HEK293 (cell line): ENCODE measurements at regions not wholly inside any gene's neighbourhood (a gene's known extent, or its start where the extent isn't known, plus 50 kb on each side); places are given as distances from the start of the nearest gene placed in this dataset.

Source experiments
- SCRT2 ChIP-seq: fragments of 450-650 bp; formaldehyde crosslinking; IDR thresholded peaks from 2 replicates; pipeline ENCODE4 v1.5.1; 2016; ENCODE audit warnings: missing biosample characterization, missing genetic modification characterization
- ZNF140 ChIP-seq: fragments of 450-650 bp; formaldehyde crosslinking; IDR thresholded peaks from 2 replicates; pipeline ENCODE4 v1.5.1; 2016; ENCODE audit warnings: missing biosample characterization, missing genetic modification characterization
- ZNF16 ChIP-seq: fragments of 450-650 bp; formaldehyde crosslinking; IDR thresholded peaks from 2 replicates; pipeline ENCODE4 v1.5.1; 2016; ENCODE audit warnings: low read depth, missing biosample characterization, missing genetic modification characterization
- ZNF174 ChIP-seq: fragments of 450-650 bp; formaldehyde crosslinking; IDR thresholded peaks from 2 replicates; pipeline ENCODE4 v1.5.0; 2017; ENCODE audit warnings: missing biosample characterization, mild to moderate bottlenecking, missing genetic modification characterization
- ZNF184 ChIP-seq: fragments of 450-650 bp; IDR thresholded peaks from 2 replicates; pipeline ENCODE4 v1.5.1; 2018; ENCODE audit warnings: missing biosample characterization, mild to moderate bottlenecking, missing genetic modification characterization
- ZNF221 ChIP-seq: fragments of 450-650 bp; formaldehyde crosslinking; IDR thresholded peaks from 2 replicates; pipeline ENCODE4 v1.5.1; 2017; ENCODE audit warnings: missing biosample characterization, missing genetic modification characterization, borderline replicate concordance
- ZNF248 ChIP-seq: fragments of 450-650 bp; formaldehyde crosslinking; IDR thresholded peaks from 2 replicates; pipeline ENCODE4 v1.5.1; 2017; ENCODE audit warnings: missing biosample characterization, missing genetic modification characterization
- ZNF274 ChIP-seq, 2 experiments: fragments of 200-500 bp in 1 of 2; fragments of 450-650 bp in 1 of 2; sonication (Bioruptor generic) in 1 of 2; formaldehyde crosslinking in 1 of 2; IDR thresholded peaks; 2 replicates each; pipeline versions ENCODE4 v1.5.1 to v1.6.1; 2014 to 2016; ENCODE audit warnings: borderline replicate concordance in 1 of 2, inconsistent platforms in 1 of 2, low read length in 1 of 2, missing biosample characterization in 1 of 2, missing genetic modification characterization in 1 of 2
- ZNF292 ChIP-seq: fragments of 450-650 bp; formaldehyde crosslinking; IDR thresholded peaks from 2 replicates; pipeline ENCODE4 v1.5.1; 2016; ENCODE audit warnings: low read depth, missing biosample characterization, missing genetic modification characterization, borderline replicate concordance
- ZNF350 ChIP-seq: fragments of 450-650 bp; formaldehyde crosslinking; IDR thresholded peaks from 2 replicates; pipeline ENCODE4 v1.5.0; 2017; ENCODE audit warnings: missing biosample characterization, mild to moderate bottlenecking, missing genetic modification characterization
- ZNF555 ChIP-seq: fragments of 450-650 bp; formaldehyde crosslinking; conservative IDR thresholded peaks from 2 replicates; pipeline ENCODE4 v1.5.1; 2017; ENCODE audit warnings: missing biosample characterization, mild to moderate bottlenecking, missing genetic modification characterization, inconsistent platforms
- ZNF585B ChIP-seq: fragments of 450-650 bp; formaldehyde crosslinking; IDR thresholded peaks from 2 replicates; pipeline ENCODE4 v1.5.1; 2016; ENCODE audit warnings: missing biosample characterization, missing genetic modification characterization
- ZNF654 ChIP-seq: fragments of 450-650 bp; formaldehyde crosslinking; IDR thresholded peaks from 2 replicates; pipeline ENCODE4 v1.5.1; 2016; ENCODE audit warnings: low read depth, missing biosample characterization, missing genetic modification characterization
- ZNF658 ChIP-seq: fragments of 450-650 bp; formaldehyde crosslinking; IDR thresholded peaks from 2 replicates; pipeline ENCODE4; 2016; ENCODE audit warnings: missing biosample characterization, missing genetic modification characterization
- ZNF677 ChIP-seq: fragments of 450-650 bp; IDR thresholded peaks from 2 replicates; pipeline ENCODE4 v1.5.0; 2018; ENCODE audit warnings: missing biosample characterization, mild to moderate bottlenecking, missing genetic modification characterization, moderate library complexity
- ZNF747 ChIP-seq: fragments of 450-650 bp; formaldehyde crosslinking; IDR thresholded peaks from 2 replicates; pipeline ENCODE4 v1.5.1; 2016; ENCODE audit warnings: missing biosample characterization, missing genetic modification characterization
- ZNF843 ChIP-seq: fragments of 450-650 bp; formaldehyde crosslinking; IDR thresholded peaks from 2 replicates; pipeline ENCODE4 v1.5.1; 2016; ENCODE audit warnings: missing biosample characterization, missing genetic modification characterization
- TF ChIP-seq, protein P1 (sequence below): fragments of 450-650 bp; formaldehyde crosslinking; IDR thresholded peaks from 2 replicates; pipeline ENCODE4 v1.5.1; 2016; ENCODE audit warnings: missing biosample characterization, missing genetic modification characterization
- TF ChIP-seq, protein P2 (sequence below): fragments of 450-650 bp; formaldehyde crosslinking; IDR thresholded peaks from 2 replicates; pipeline ENCODE4 v1.5.1; 2016; ENCODE audit warnings: missing biosample characterization, missing genetic modification characterization
- TF ChIP-seq, protein P3 (sequence below): fragments of 450-650 bp; formaldehyde crosslinking; IDR thresholded peaks from 2 replicates; pipeline ENCODE4 v1.5.1; 2016; ENCODE audit warnings: missing biosample characterization, missing genetic modification characterization
- TF ChIP-seq, protein P4 (sequence below): fragments of 450-650 bp; formaldehyde crosslinking; IDR thresholded peaks from 2 replicates; pipeline ENCODE4 v1.5.1; 2016; ENCODE audit warnings: missing biosample characterization, missing genetic modification characterization, low read depth
- TF ChIP-seq, protein P5 (sequence below): fragments of 450-650 bp; formaldehyde crosslinking; IDR thresholded peaks from 2 replicates; pipeline ENCODE4 v1.5.1; 2016; ENCODE audit warnings: missing biosample characterization, missing genetic modification characterization
- TF ChIP-seq, protein P6 (sequence below): fragments of 450-650 bp; formaldehyde crosslinking; IDR thresholded peaks from 2 replicates; pipeline ENCODE4 v1.5.1; 2016; ENCODE audit warnings: missing biosample characterization, missing genetic modification characterization
- TF ChIP-seq, protein P7 (sequence below): fragments of 450-650 bp; formaldehyde crosslinking; IDR thresholded peaks from 2 replicates; pipeline ENCODE4; 2016; ENCODE audit warnings: missing biosample characterization, missing genetic modification characterization
- TF ChIP-seq, protein P8 (sequence below): fragments of 450-650 bp; formaldehyde crosslinking; IDR thresholded peaks from 2 replicates; pipeline ENCODE4 v1.5.1; 2017; ENCODE audit warnings: missing biosample characterization, missing genetic modification characterization

DNA sequence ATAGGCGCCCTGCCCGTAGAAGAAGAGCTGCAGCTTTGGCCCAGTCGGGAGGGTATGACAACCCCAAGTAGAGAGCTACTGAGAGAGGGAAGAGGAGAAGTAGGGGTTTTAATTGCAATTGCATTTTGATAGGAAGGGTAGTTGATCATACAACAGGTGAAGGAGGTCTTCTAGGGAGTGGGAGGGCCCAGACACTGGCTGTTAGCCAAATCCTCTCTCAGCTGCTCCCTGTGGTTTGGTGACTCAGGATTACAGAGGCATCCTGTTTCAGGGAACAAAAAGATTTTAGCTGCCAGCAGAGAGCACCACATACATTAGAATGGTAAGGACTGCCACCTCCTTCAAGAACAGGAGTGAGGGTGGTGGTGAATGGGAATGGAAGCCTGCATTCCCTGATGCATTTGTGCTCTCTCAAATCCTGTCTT, 408.9 kb upstream of the THBS1 start (continued):
- TF ChIP-seq, protein P1, sequence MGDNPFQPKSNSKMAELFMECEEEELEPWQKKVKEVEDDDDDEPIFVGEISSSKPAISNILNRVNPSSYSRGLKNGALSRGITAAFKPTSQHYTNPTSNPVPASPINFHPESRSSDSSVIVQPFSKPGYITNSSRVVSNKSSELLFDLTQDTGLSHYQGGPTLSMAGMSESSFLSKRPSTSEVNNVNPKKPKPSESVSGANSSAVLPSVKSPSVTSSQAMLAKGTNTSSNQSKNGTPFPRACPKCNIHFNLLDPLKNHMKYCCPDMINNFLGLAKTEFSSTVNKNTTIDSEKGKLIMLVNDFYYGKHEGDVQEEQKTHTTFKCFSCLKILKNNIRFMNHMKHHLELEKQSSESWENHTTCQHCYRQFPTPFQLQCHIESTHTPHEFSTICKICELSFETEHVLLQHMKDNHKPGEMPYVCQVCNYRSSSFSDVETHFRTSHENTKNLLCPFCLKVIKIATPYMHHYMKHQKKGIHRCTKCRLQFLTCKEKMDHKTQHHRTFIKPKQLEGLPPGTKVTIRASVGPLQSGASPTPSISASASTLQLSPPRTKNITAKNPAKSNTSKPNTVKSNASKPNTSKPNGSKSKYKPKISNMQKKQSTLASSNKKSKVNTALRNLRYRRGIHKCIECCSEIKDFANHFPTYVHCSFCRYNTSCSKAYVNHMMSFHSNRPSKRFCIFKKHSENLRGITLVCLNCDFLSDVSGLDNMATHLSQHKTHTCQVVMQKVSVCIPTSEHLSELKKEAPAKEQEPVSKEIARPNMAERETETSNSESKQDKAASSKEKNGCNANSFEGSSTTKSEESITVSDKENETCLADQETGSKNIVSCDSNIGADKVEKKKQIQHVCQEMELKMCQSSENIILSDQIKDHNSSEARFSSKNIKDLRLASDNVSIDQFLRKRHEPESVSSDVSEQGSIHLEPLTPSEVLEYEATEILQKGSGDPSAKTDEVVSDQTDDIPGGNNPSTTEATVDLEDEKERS (tag by site-specific recombination), result no peak
- TF ChIP-seq ZNF184 (tag by site-specific recombination) (0 out of 2 replicates have a peak, but pooled peaks have one; percentile 27), ZNF677 (tag by site-specific recombination) (no peak), ZNF658 (tag by site-specific recombination) (no peak), ZNF350 (tag by site-specific recombination) (no peak), ZNF248 (no peak), ZNF16 (tag by site-specific recombination) (no peak), ZNF585B (tag by site-specific recombination) (no peak), ZNF654 (tag by site-specific recombination) (peak; percentile 81), SCRT2 (tag by site-specific recombination) (peak; percentile 91), ZNF174 (tag by site-specific recombination) (no peak), ZNF555 (tag by site-specific recombination) (no peak), ZNF274 (IDR thresholded peaks at IDR 0.05; ENCODE audit: low read length) (no peak), ZNF274 (tag by site-specific recombination; IDR thresholded peaks at IDR 0.05; ENCODE audit: borderline replicate concordance) (no peak), ZNF221 (tag by site-specific recombination) (no peak), ZNF292 (tag by site-specific recombination) (no peak), ZNF140 (tag by site-specific recombination) (no peak), ZNF843 (tag by site-specific recombination) (no peak), ZNF747 (tag by site-specific recombination) (no peak)
- TF ChIP-seq, protein P2, sequence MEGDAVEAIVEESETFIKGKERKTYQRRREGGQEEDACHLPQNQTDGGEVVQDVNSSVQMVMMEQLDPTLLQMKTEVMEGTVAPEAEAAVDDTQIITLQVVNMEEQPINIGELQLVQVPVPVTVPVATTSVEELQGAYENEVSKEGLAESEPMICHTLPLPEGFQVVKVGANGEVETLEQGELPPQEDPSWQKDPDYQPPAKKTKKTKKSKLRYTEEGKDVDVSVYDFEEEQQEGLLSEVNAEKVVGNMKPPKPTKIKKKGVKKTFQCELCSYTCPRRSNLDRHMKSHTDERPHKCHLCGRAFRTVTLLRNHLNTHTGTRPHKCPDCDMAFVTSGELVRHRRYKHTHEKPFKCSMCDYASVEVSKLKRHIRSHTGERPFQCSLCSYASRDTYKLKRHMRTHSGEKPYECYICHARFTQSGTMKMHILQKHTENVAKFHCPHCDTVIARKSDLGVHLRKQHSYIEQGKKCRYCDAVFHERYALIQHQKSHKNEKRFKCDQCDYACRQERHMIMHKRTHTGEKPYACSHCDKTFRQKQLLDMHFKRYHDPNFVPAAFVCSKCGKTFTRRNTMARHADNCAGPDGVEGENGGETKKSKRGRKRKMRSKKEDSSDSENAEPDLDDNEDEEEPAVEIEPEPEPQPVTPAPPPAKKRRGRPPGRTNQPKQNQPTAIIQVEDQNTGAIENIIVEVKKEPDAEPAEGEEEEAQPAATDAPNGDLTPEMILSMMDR (tag by site-specific recombination), result peak; percentile 74
- TF ChIP-seq, protein P3, sequence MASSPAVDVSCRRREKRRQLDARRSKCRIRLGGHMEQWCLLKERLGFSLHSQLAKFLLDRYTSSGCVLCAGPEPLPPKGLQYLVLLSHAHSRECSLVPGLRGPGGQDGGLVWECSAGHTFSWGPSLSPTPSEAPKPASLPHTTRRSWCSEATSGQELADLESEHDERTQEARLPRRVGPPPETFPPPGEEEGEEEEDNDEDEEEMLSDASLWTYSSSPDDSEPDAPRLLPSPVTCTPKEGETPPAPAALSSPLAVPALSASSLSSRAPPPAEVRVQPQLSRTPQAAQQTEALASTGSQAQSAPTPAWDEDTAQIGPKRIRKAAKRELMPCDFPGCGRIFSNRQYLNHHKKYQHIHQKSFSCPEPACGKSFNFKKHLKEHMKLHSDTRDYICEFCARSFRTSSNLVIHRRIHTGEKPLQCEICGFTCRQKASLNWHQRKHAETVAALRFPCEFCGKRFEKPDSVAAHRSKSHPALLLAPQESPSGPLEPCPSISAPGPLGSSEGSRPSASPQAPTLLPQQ (tag by site-specific recombination), result peak; percentile 41; the same call in 1 of the 2 replicates
- TF ChIP-seq, protein P4, sequence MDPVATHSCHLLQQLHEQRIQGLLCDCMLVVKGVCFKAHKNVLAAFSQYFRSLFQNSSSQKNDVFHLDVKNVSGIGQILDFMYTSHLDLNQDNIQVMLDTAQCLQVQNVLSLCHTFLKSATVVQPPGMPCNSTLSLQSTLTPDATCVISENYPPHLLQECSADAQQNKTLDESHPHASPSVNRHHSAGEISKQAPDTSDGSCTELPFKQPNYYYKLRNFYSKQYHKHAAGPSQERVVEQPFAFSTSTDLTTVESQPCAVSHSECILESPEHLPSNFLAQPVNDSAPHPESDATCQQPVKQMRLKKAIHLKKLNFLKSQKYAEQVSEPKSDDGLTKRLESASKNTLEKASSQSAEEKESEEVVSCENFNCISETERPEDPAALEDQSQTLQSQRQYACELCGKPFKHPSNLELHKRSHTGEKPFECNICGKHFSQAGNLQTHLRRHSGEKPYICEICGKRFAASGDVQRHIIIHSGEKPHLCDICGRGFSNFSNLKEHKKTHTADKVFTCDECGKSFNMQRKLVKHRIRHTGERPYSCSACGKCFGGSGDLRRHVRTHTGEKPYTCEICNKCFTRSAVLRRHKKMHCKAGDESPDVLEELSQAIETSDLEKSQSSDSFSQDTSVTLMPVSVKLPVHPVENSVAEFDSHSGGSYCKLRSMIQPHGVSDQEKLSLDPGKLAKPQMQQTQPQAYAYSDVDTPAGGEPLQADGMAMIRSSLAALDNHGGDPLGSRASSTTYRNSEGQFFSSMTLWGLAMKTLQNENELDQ (tag by site-specific recombination), result no peak
- TF ChIP-seq, protein P5, sequence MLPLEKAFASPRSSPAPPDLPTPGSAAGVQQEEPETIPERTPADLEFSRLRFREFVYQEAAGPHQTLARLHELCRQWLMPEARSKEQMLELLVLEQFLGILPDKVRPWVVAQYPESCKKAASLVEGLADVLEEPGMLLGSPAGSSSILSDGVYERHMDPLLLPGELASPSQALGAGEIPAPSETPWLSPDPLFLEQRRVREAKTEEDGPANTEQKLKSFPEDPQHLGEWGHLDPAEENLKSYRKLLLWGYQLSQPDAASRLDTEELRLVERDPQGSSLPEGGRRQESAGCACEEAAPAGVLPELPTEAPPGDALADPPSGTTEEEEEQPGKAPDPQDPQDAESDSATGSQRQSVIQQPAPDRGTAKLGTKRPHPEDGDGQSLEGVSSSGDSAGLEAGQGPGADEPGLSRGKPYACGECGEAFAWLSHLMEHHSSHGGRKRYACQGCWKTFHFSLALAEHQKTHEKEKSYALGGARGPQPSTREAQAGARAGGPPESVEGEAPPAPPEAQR (tag by site-specific recombination), result no peak
- TF ChIP-seq, protein P6, sequence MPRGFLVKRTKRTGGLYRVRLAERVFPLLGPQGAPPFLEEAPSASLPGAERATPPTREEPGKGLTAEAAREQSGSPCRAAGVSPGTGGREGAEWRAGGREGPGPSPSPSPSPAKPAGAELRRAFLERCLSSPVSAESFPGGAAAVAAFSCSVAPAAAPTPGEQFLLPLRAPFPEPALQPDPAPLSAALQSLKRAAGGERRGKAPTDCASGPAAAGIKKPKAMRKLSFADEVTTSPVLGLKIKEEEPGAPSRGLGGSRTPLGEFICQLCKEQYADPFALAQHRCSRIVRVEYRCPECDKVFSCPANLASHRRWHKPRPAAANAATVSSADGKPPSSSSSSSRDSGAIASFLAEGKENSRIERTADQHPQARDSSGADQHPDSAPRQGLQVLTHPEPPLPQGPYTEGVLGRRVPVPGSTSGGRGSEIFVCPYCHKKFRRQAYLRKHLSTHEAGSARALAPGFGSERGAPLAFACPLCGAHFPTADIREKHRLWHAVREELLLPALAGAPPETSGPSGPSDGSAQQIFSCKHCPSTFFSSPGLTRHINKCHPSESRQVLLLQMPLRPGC, result no peak
- TF ChIP-seq, protein P7, sequence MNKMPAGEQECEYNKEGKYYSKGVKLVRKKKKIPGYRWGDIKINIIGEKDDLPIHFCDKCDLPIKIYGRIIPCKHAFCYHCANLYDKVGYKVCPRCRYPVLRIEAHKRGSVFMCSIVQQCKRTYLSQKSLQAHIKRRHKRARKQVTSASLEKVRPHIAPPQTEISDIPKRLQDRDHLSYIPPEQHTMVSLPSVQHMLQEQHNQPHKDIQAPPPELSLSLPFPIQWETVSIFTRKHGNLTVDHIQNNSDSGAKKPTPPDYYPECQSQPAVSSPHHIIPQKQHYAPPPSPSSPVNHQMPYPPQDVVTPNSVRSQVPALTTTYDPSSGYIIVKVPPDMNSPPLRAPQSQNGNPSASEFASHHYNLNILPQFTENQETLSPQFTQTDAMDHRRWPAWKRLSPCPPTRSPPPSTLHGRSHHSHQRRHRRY (tag by site-specific recombination), result no peak
- TF ChIP-seq, protein P8, sequence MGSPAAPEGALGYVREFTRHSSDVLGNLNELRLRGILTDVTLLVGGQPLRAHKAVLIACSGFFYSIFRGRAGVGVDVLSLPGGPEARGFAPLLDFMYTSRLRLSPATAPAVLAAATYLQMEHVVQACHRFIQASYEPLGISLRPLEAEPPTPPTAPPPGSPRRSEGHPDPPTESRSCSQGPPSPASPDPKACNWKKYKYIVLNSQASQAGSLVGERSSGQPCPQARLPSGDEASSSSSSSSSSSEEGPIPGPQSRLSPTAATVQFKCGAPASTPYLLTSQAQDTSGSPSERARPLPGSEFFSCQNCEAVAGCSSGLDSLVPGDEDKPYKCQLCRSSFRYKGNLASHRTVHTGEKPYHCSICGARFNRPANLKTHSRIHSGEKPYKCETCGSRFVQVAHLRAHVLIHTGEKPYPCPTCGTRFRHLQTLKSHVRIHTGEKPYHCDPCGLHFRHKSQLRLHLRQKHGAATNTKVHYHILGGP, result no peak
